HCT116 (cell line): ENCODE measurements at regions not wholly inside any gene's neighbourhood (a gene's known extent, or its start where the extent isn't known, plus 50 kb on each side); places are given as distances from the start of the nearest gene placed in this dataset.

Source experiments
- ATAC-seq: fragments of 200-7000 bp; cut with Tn5 transposase; 2 replicates; pipeline ENCODE4 v1.9.1; 2020; ENCODE audit warnings: mild to moderate bottlenecking, moderate library complexity
- BruUV-seq: library from RNA; stranded (reverse); fragments of 400-500 nt; replicated peaks from 2 replicates; lab custom pipeline; 2021; lab: Mats Ljungman, UMichigan
- CTCF ChIA-PET: fragments of 300-600 bp; sonication (Branson Sonifier 250); formaldehyde crosslinking; loops from one replicate; lab custom pipeline; 2021; ENCODE audit warnings: antibody characterized with exemption; lab: Charles Lee
- POLR2A ChIA-PET: fragments of 300-600, 350-600 bp; sonication (Branson Sonifier 250); formaldehyde crosslinking; loops from one replicate; lab custom pipeline; 2021; ENCODE audit warnings: antibody characterized with exemption; lab: Charles Lee
- RAD21 ChIA-PET, 2 experiments: fragments of 300-600 bp; sonication (Branson Sonifier 250); formaldehyde crosslinking; loops; one replicate each; lab custom pipeline; 2023; ENCODE audit warnings: low total read pairs in 2 of 2; ENCODE audit not compliant: uncharacterized antibody in 2 of 2, unreplicated experiment in 2 of 2, low non-redundant PET in 1 of 2; lab: Charles Lee
- DNase-seq: peaks from one replicate; pipeline ENCODE4 v3.0.0-alpha.2; 2010; ENCODE audit warnings: low read depth, low spot score
- H2AFZ ChIP-seq: fragments of 200-600 bp; shearing (Covaris generic), sonication (generic); 2 replicates; pipeline ENCODE4 v1.6.1; 2017; ENCODE audit warnings: low read depth, mixed run types, mixed read lengths, antibody characterized with exemption, low read length; ENCODE audit not compliant: poor library complexity, severe bottlenecking
- H3K27ac ChIP-seq: 2 replicates; pipeline ENCODE4 v1.5.1; 2012; ENCODE audit warnings: low read depth, low read length
- H3K27me3 ChIP-seq: fragments of 200-600 bp; sonication (generic); 2 replicates; pipeline ENCODE4 v1.6.1; 2016; ENCODE audit warnings: mixed run types, low read length, mixed read lengths; ENCODE audit not compliant: insufficient read depth
- H3K36me3 ChIP-seq, 2 experiments: fragments of 200-500 bp in 1 of 2; fragments of 200-600 bp in 1 of 2; sonication (Bioruptor generic) in 1 of 2; sonication (generic) in 1 of 2; 2 replicates each; pipeline versions ENCODE4 v1.5.1 to v1.6.1; 2014 to 2016; ENCODE audit warnings: low read length in 2 of 2, inconsistent platforms in 1 of 2, mixed read lengths in 1 of 2, mixed run types in 1 of 2; ENCODE audit not compliant: insufficient read depth in 2 of 2, control insufficient read depth in 1 of 2
- H3K4me1 ChIP-seq, 2 experiments: fragments of 200-600 bp in 1 of 2; sonication (generic) in 1 of 2; 2 replicates each; pipeline versions ENCODE4 v1.5.1 to v1.6.1; 2012 to 2017; ENCODE audit warnings: low read length in 2 of 2, inconsistent platforms in 1 of 2, mild to moderate bottlenecking in 1 of 2, mixed read lengths in 1 of 2, mixed run types in 1 of 2, moderate library complexity in 1 of 2; ENCODE audit not compliant: insufficient read depth in 2 of 2, control insufficient read depth in 1 of 2
- H3K4me2 ChIP-seq: fragments of 200-600 bp; sonication (generic); 2 replicates; pipeline ENCODE4 v1.6.1; 2017; ENCODE audit warnings: mixed run types, low read length, mixed read lengths
- H3K4me3 ChIP-seq, 2 experiments: fragments of 200-600 bp in 1 of 2; sonication (generic) in 1 of 2; replicated peaks in 1 of 2; 2 replicates each; pipeline ENCODE4 v1.5.1; 2011 to 2016; ENCODE audit warnings: low read length in 2 of 2, control low read depth in 1 of 2, low read depth in 1 of 2, mild to moderate bottlenecking in 1 of 2, mixed read lengths in 1 of 2, mixed run types in 1 of 2
- H3K79me2 ChIP-seq: fragments of 200-600 bp; sonication (generic); 2 replicates; pipeline ENCODE4 v1.6.1; 2017; ENCODE audit warnings: mild to moderate bottlenecking, mixed run types, low read length, moderate library complexity, mixed read lengths; ENCODE audit not compliant: insufficient read depth
- H3K9ac ChIP-seq: fragments of 200-600 bp; sonication (generic); 2 replicates; pipeline ENCODE4 v1.6.1; 2016; ENCODE audit warnings: low read length, mixed read lengths
- H3K9me2 ChIP-seq: fragments of 200-600 bp; sonication (generic), shearing (Covaris generic); 2 replicates; pipeline ENCODE4 v1.6.1; 2017; ENCODE audit warnings: mixed run types, mild to moderate bottlenecking, moderate library complexity; ENCODE audit not compliant: insufficient read depth
- H3K9me3 ChIP-seq, 2 experiments: fragments of 200-500 bp in 1 of 2; fragments of 200-600 bp in 1 of 2; sonication (Bioruptor generic) in 1 of 2; sonication (generic) in 1 of 2; 2 replicates each; pipeline ENCODE4 v1.6.1; 2014 to 2017; ENCODE audit warnings: low read length in 2 of 2, mixed read lengths in 2 of 2, inconsistent platforms in 1 of 2, low read depth in 1 of 2, mild to moderate bottlenecking in 1 of 2, mixed run types in 1 of 2, moderate library complexity in 1 of 2; ENCODE audit not compliant: control insufficient read depth in 1 of 2, insufficient read depth in 1 of 2
- H4K20me1 ChIP-seq: fragments of 200-600 bp; sonication (generic), shearing (Covaris generic); 2 replicates; pipeline ENCODE4 v1.6.1; 2017; ENCODE audit warnings: mixed run types, mild to moderate bottlenecking, moderate library complexity; ENCODE audit not compliant: insufficient read depth
- CEBPB ChIP-seq: IDR thresholded peaks from 2 replicates; pipeline ENCODE4 v1.6.1; 2012; ENCODE audit warnings: low read depth
- CTCF ChIP-seq, 3 experiments: fragments of 200-600 bp in 1 of 3; sonication (generic) in 1 of 3; IDR thresholded peaks in 2 of 3; conservative IDR thresholded peaks in 1 of 3; 2 replicates each; pipeline ENCODE4 v1.5.1; 2012 to 2017; ENCODE audit warnings: low read depth in 2 of 3, low read length in 2 of 3, antibody characterized with exemption in 1 of 3, borderline replicate concordance in 1 of 3, control low read depth in 1 of 3, mild to moderate bottlenecking in 1 of 3, mixed read lengths in 1 of 3, mixed run types in 1 of 3, moderate library complexity in 1 of 3; ENCODE audit not compliant: insufficient read depth in 1 of 3
- EGR1 ChIP-seq: IDR thresholded peaks from 2 replicates; pipeline ENCODE4 v1.6.1; 2012; ENCODE audit warnings: low read depth
- EZH2 ChIP-seq: fragments of 200-600 bp; sonication (generic); IDR thresholded peaks from 2 replicates; pipeline ENCODE4 v1.6.1; 2017; ENCODE audit warnings: antibody characterized with exemption, mixed run types
- FOSL1 ChIP-seq: IDR thresholded peaks from 2 replicates; pipeline ENCODE4 v1.6.1; 2012; ENCODE audit warnings: low read depth
- JUND ChIP-seq: IDR thresholded peaks from 2 replicates; pipeline ENCODE4 v1.6.1; 2012
- POLR2A ChIP-seq: IDR thresholded peaks from 2 replicates; pipeline ENCODE4 v1.7.0; 2011; ENCODE audit warnings: borderline replicate concordance; ENCODE audit not compliant: insufficient read depth, insufficient read length; ENCODE audit errors: extremely low read depth
- POLR2AphosphoS5 ChIP-seq: IDR thresholded peaks from 2 replicates; pipeline ENCODE4 v1.6.1; 2011; ENCODE audit warnings: mild to moderate bottlenecking, low read depth, low read length, moderate library complexity
- SRF ChIP-seq: IDR thresholded peaks from 2 replicates; pipeline ENCODE4 v1.6.1; 2012; ENCODE audit warnings: low read depth
- TCF7L2 ChIP-seq: IDR thresholded peaks from 2 replicates; pipeline ENCODE4 v1.7.0; 2011; ENCODE audit warnings: borderline replicate concordance, inconsistent platforms; ENCODE audit not compliant: insufficient read depth, insufficient read length; ENCODE audit errors: extremely low read depth
- ZFX ChIP-seq: fragments of 450-650 bp; IDR thresholded peaks from 2 replicates; pipeline ENCODE4 v1.6.1; 2017
- ZNF274 ChIP-seq: fragments of 200-500 bp; sonication (Bioruptor generic); IDR thresholded peaks from 2 replicates; pipeline ENCODE4 v1.6.1; 2014; ENCODE audit warnings: mild to moderate bottlenecking, low read depth, low read length, inconsistent platforms
- intact Hi-C: fragments of 100-400 bp; cut with micrococcal nuclease; formaldehyde crosslinking; loops from 2 replicates; pipeline ENCODE4 v1.10.0; 2022
- TF ChIP-seq, protein P1 (sequence below): IDR thresholded peaks from 2 replicates; pipeline ENCODE4 v1.6.1; 2012
- TF ChIP-seq, protein P2 (sequence below): IDR thresholded peaks from 2 replicates; pipeline ENCODE4 v1.6.1; 2011; ENCODE audit warnings: mild to moderate bottlenecking, low read length, moderate library complexity; ENCODE audit not compliant: insufficient replicate concordance; ENCODE audit errors: extremely low read depth

DNA sequence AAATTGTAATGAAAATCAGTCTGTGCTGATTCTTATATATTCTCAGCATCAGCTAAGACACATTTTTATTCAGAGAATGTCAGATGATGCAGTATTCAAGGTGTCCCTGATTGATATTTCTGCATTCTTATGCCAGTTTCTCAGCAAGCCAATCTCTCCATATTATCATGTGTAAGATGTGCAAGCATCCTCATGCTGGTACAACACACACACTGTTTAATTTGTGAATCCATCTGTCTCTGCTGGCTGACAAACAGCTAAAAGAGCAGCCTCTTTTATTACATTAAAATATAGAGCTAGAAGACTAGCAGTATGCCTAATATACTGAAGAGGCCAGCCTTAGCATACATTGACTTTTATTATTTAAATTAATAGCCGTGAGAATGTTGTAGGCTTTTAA, 502.9 kb upstream of the GNPDA2 start:
- no peak for ATAC-seq
- no peak overlapping the region for H3K9ac ChIP-seq
- no peak for TF ChIP-seq FOSL1
- TF ChIP-seq ZFX: no peak
- TF ChIP-seq ZNF274: no peak
- TF ChIP-seq, protein P1, sequence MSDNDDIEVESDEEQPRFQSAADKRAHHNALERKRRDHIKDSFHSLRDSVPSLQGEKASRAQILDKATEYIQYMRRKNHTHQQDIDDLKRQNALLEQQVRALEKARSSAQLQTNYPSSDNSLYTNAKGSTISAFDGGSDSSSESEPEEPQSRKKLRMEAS: no peak
- TF ChIP-seq CTCF (IDR thresholded peaks at IDR 0.05 in 2 of 3, conservative IDR thresholded peaks at IDR 0.05 in 1 of 3; ENCODE audit: borderline replicate concordance in 1 of 3, insufficient read depth in 1 of 3, low read depth in 2 of 3, low read length in 2 of 3): no peak
- TF ChIP-seq, all 23 proteins: peak for 0

GRCh38 chr4:45215976-45216542, 489.7 kb upstream of the GNPDA2 start:
- POLR2A ChIA-PET: no interaction called here
- Histone ChIP-seq H3K36me3 (no peaks in the 10 kb centered on the region), H4K20me1 (no peaks in the 10 kb centered on the region), H3K27ac (no peak overlapping the region), H2AFZ (no peak overlapping the region), H3K9me3 (peaks cover 8 to 20% of the 10 kb centered on the region in 2 experiments; a peak in 3 of 4 replicates), H3K4me2 (no peak overlapping the region), H3K79me2 (no peaks in the 10 kb centered on the region), H3K9ac (no peak overlapping the region), H3K4me3 (no peak overlapping the region), H3K4me1 (no peaks in the 10 kb centered on the region), H3K9me2 (no peaks in the 10 kb centered on the region), H3K27me3 (no peaks in the 10 kb centered on the region)
- DNase-seq: no peak
- RAD21 ChIA-PET: no interaction called here
- no TSS peak for BruUV-seq
- intact Hi-C loops: no loop called here
- CTCF ChIA-PET: no interaction called here
- ATAC-seq: no peak
- TF ChIP-seq CEBPB (no peak), FOSL1 (no peak), POLR2A (no peak), EGR1 (no peak), SRF (no peak), POLR2AphosphoS5 (no peak), CTCF (IDR thresholded peaks at IDR 0.05 in 2 of 3, conservative IDR thresholded peaks at IDR 0.05 in 1 of 3; ENCODE audit: borderline replicate concordance in 1 of 3, insufficient read depth in 1 of 3, low read depth in 2 of 3, low read length in 2 of 3) (no peak), ZFX (no peak), JUND (no peak), TCF7L2 (no peak), EZH2 (no peak)
- TF ChIP-seq, protein P2, sequence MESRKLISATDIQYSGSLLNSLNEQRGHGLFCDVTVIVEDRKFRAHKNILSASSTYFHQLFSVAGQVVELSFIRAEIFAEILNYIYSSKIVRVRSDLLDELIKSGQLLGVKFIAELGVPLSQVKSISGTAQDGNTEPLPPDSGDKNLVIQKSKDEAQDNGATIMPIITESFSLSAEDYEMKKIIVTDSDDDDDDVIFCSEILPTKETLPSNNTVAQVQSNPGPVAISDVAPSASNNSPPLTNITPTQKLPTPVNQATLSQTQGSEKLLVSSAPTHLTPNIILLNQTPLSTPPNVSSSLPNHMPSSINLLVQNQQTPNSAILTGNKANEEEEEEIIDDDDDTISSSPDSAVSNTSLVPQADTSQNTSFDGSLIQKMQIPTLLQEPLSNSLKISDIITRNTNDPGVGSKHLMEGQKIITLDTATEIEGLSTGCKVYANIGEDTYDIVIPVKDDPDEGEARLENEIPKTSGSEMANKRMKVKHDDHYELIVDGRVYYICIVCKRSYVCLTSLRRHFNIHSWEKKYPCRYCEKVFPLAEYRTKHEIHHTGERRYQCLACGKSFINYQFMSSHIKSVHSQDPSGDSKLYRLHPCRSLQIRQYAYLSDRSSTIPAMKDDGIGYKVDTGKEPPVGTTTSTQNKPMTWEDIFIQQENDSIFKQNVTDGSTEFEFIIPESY: no peak

More for the DNA sequence above, 502.9 kb upstream of the GNPDA2 start:
- Histone ChIP-seq H3K9me3 (peaks cover 3 to 4% of the 10 kb centered on the region in 2 experiments; a peak in 2 of 4 replicates), H3K79me2 (no peaks in the 10 kb centered on the region), H3K27ac (no peak overlapping the region), H2AFZ (no peak overlapping the region), H3K4me1 (no peaks in the 10 kb centered on the region), H3K9me2 (no peaks in the 10 kb centered on the region), H3K27me3 (no peaks in the 10 kb centered on the region), H3K36me3 (no peaks in the 10 kb centered on the region), H4K20me1 (no peaks in the 10 kb centered on the region), H3K4me2 (no peak overlapping the region), H3K4me3 (no peak overlapping the region)
- ChIA-PET CTCF (no interaction called here), POLR2A (no interaction called here), RAD21 (no interaction called here)
- BruUV-seq: no TSS peak
- intact Hi-C loops: no loop called here
- no peak for DNase-seq
